Ecto neural progenitor cell (in vitro differentiated cells): ENCODE measurements at regions not wholly inside any gene's neighbourhood (a gene's known extent, or its start where the extent isn't known, plus 50 kb on each side); places are given as distances from the start of the nearest gene placed in this dataset.
A peak's percentile ranks its signal among the peaks of the same experiment; 100 is the strongest.
"Not testable (repeated sequence)": the region's sequence is repeated elsewhere in the genome, so short reads cannot be mapped to it uniquely, and the experiment has no call there.

ENCODE experiments used
- DNase-seq: peaks from one replicate; pipeline ENCODE4 v3.0.0-alpha.2; 2018; ENCODE audit warnings: low spot score

- peak; percentile 60 for DNase-seq
Observed at GRCh38 chr10:91745090-91745831, 53.0 kb upstream of the TNKS2 start.

DNA sequence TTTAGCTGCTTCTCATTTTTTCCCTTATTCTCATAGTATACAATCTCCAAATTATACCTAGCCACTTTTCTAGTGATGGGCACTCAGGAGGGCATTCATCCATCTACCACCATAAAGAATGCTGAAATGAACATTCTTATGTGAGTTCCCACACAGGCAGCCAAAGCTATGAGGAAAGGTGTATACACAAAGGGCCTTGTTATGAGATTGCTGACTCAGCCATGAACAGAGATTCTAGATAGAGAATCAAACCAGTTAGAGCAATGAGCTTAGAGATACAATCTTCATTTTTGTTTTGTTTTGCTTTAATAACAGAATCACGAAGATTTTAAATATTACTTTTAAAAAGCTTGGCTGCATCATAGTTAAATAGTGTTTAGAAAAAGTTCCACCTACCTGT, 54.8 kb upstream of the TNKS2 start:
- DNase-seq, result no peak

DNA sequence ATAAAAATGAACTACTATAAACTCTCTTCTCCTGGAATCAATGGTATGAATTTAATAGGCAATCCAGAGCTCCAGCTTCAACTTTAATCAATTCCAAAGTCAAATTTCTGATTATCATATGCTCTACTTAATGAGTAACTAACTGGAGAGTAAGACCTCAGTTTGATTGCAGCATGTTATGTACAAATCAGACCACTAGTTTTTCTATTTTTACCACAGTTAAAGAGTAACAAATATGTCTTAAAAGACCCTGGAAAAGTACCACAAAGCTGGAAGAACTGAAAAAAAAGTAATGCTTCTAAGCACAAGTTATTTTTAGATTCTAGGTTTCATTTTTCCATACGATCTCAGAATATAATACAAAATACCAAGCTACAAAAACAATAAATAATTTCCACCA, 56.0 kb upstream of the TNKS2 start:
- no peak for DNase-seq

DNA sequence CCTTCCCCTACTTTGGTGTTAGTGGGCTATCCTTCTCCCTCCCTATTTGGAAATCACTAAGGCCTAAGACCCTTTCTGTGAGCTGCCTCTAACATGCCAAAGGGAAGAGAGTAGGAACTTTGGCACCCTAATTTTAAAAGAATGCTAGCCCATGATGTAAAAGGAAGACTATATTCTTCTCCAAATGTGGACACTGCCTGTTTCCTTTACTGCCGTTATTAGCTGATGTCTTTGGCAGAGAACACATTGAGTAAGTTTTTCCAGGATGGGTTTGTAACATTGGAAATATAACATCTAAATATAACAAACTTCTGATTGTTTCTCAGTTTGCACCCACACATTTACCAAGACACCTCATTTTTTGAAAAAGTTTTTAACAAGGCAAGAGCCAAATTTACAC, 56.9 kb upstream of the TNKS2 start:
- no peak for DNase-seq

DNA sequence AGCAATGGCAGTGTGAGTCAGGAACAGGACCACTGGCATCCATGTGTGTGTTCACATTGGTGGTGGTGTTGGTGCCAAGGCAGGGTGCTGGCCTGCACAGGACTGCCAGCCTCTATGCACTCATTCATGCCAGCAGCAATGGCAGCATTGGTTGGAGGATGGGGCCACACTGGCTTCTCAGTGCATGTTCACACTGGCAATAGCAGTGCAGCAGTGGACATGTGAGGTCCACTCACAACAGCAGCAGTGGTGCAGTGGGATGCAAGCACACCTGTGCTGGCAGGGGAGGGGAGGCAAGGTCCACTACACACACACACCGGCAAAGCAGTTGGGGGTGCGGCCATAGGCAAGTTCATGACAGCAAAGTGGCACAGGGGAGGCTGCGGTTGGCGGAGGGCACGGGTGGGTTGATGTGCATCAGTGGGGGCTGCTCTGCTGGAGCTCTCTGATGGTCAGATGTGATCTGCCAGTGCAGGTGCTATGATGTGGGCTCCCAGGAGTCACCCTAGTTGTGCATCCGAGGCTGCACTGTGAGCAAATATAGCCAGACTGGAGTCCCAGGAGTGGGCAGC, 57.8 kb upstream of the TNKS2 start:
- DNase-seq, result no peak

GRCh38 chr10:91732265-91732664, 66.0 kb upstream of the TNKS2 start:
- DNase-seq, result not testable (repeated sequence)

- not testable (repeated sequence) for DNase-seq
Observed at GRCh38 chr10:91729339-91729738, 68.9 kb upstream of the TNKS2 start.

- DNase-seq, result no peak
Observed at GRCh38 chr10:91726355-91726754, 71.9 kb upstream of the TNKS2 start.

DNA sequence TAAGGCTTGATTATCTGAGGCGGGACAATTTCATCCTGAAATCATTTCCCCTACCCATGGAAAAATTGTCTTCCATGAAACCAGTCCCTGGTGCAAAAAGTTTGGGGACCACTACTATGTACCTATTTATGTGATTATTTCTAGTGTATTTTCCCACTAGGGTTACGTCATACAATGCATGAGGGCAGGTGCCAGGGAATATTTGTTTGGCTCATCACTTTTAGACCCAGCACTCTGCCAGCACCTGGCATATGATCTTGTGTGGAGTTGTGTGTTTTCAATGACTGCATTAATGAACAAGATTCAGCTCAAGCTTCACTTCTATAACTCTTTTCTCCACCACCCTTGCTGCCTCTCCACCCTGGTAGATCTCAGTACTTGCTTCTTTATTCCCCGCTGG, 73.3 kb upstream of the TNKS2 start:
- no peak for DNase-seq

- DNase-seq, result no peak
Observed at GRCh38 chr10:91713461-91714072, 80.7 kb upstream of the PPP1R3C start.

DNA sequence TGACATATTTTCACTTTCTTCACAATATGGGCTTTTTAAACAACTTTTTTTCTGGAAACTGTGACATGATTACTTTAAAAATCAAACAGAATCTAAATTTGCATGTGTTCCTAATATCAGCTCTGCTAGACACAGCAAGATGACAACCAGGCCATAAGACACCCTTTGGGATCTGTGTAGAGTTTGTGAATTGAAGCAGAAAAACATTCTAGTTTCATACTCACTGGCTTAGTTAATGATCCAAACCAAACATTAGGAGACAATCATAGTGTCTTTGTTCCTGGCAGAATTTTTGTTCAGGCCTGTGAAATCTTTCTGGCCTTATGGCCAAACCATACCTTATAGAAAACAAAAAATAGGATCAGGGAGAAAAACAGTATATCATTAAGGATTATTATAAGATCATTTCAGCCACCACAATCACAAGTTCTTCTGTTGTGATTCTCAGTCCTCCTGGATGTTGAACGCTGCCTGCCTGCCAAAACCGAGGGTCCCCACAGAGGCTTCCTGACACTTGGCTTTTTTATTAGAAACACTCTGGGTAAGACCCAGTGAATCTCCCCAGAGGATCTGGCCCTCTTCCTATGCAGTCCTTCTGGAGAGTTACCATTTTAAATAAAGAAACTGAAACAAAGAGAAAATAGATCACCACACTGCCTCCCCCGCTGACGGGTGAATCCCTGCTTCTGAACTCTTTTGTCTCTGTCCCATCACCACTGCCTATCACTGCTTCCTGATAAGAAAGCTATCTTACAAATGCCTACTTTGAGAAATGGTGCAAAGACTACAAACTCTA, 79.2 kb upstream of the PPP1R3C start:
- DNase-seq, result no peak

GRCh38 chr10:91709394-91709798, 76.5 kb upstream of the PPP1R3C start:
- DNase-seq, result no peak

- no peak for DNase-seq
Observed at GRCh38 chr10:91708174-91708861, 75.4 kb upstream of the PPP1R3C start.

- no peak for DNase-seq
Observed at GRCh38 chr10:91707236-91707635, 74.4 kb upstream of the PPP1R3C start.

GRCh38 chr10:91705948-91706670, 73.2 kb upstream of the PPP1R3C start:
- DNase-seq, result no peak

- no peak for DNase-seq
Observed at GRCh38 chr10:91702620-91703019, 69.7 kb upstream of the PPP1R3C start.

- DNase-seq, result no peak
Observed at GRCh38 chr10:91700788-91701444, 68.0 kb upstream of the PPP1R3C start.

- no peak for DNase-seq
Observed at GRCh38 chr10:91700273-91700672, 67.4 kb upstream of the PPP1R3C start.

- no peak for DNase-seq
Observed at GRCh38 chr10:91698258-91698657, 65.4 kb upstream of the PPP1R3C start.

GRCh38 chr10:91694170-91694794, 61.4 kb upstream of the PPP1R3C start:
- DNase-seq, result no peak
